Fibroblast of upper back skin (primary cell): ENCODE measurements at regions not wholly inside any gene's neighbourhood (a gene's known extent, or its start where the extent isn't known, plus 50 kb on each side); places are given as distances from the start of the nearest gene placed in this dataset.

Experiments
- DNase-seq: peaks from one replicate; pipeline ENCODE4 v3.0.0-alpha.2; 2013

GRCh38 chr10:78250313-78251015 lies 216.8 kb downstream of the RPS24 start:
- DNase-seq = no peak

- no peak for DNase-seq
These were observed 217.3 kb downstream of the RPS24 start for GRCh38 chr10:78251016-78251385.

- DNase-seq = no peak
These were observed 218.6 kb downstream of the RPS24 start for GRCh38 chr10:78252286-78252685.

- DNase-seq = no peak
These were observed 219.6 kb downstream of the RPS24 start for GRCh38 chr10:78253063-78253853.

GRCh38 chr10:78254013-78254412 lies 220.3 kb downstream of the RPS24 start:
- DNase-seq = peak; percentile 50

- no peak for DNase-seq
These were observed 221.6 kb downstream of the RPS24 start for GRCh38 chr10:78255214-78255613.

- DNase-seq = peak; percentile 99
These were observed 222.4 kb downstream of the RPS24 start for GRCh38 chr10:78255796-78256638.

- DNase-seq = no peak
These were observed 224.8 kb downstream of the RPS24 start for GRCh38 chr10:78258323-78259030.

- DNase-seq = no peak
These were observed 225.7 kb downstream of the RPS24 start for GRCh38 chr10:78259391-78259790.

- no peak for DNase-seq
These were observed 226.5 kb downstream of the RPS24 start for GRCh38 chr10:78260141-78260540.

- DNase-seq = no peak
These were observed 227.0 kb downstream of the RPS24 start for GRCh38 chr10:78260680-78261079.

GRCh38 chr10:78261291-78261690 lies 227.6 kb downstream of the RPS24 start:
- no peak for DNase-seq

GRCh38 chr10:78262860-78263259 lies 229.2 kb downstream of the RPS24 start:
- no peak for DNase-seq

GRCh38 chr10:78263521-78263988 lies 229.9 kb downstream of the RPS24 start:
- DNase-seq = peak; percentile 95

GRCh38 chr10:78264361-78264760 lies 230.7 kb downstream of the RPS24 start:
- DNase-seq = no peak

GRCh38 chr10:78266741-78267469 lies 233.2 kb downstream of the RPS24 start:
- no peak for DNase-seq

- peak; percentile 65 for DNase-seq
These were observed 233.9 kb downstream of the RPS24 start for GRCh38 chr10:78267598-78267997.

GRCh38 chr10:78269060-78269459 lies 235.4 kb downstream of the RPS24 start:
- no peak for DNase-seq

GRCh38 chr10:78272329-78272728 lies 238.7 kb downstream of the RPS24 start:
- no peak for DNase-seq

- DNase-seq = no peak
These were observed 240.8 kb downstream of the RPS24 start for GRCh38 chr10:78274491-78274890.

GRCh38 chr10:78276139-78276538 lies 242.5 kb downstream of the RPS24 start:
- DNase-seq = no peak
